ENCODE measurements at regions not wholly inside any gene's neighbourhood (a gene's known extent, or its start where the extent isn't known, plus 50 kb on each side); places are given as distances from the start of the nearest gene placed in this dataset.

- TF ChIP-seq CTCF (IDR thresholded peaks at IDR 0.05), result no peak
- no peak for TF ChIP-seq EP300 (IDR thresholded peaks at IDR 0.05)
- no peak for TF ChIP-seq POLR2A (IDR thresholded peaks at IDR 0.05)
Measured at GRCh38 chr2:41691561-41691960, 356.3 kb upstream of the PKDCC start.
